HG03558 (cell line): ENCODE measurements at regions not wholly inside any gene's neighbourhood (a gene's known extent, or its start where the extent isn't known, plus 50 kb on each side); places are given as distances from the start of the nearest gene placed in this dataset.
"Not testable (repeated sequence)": the region's sequence is repeated elsewhere in the genome, so short reads cannot be mapped to it uniquely, and the experiment has no call there.

Source experiments
- ATAC-seq: cut with Tn5 transposase; IDR thresholded peaks from one replicate; pipeline ENCODE4 v1.9.1; 2021; ENCODE audit warnings: moderate number of reproducible peaks; ENCODE audit not compliant: unreplicated experiment; ENCODE audit errors: extremely low read depth

DNA sequence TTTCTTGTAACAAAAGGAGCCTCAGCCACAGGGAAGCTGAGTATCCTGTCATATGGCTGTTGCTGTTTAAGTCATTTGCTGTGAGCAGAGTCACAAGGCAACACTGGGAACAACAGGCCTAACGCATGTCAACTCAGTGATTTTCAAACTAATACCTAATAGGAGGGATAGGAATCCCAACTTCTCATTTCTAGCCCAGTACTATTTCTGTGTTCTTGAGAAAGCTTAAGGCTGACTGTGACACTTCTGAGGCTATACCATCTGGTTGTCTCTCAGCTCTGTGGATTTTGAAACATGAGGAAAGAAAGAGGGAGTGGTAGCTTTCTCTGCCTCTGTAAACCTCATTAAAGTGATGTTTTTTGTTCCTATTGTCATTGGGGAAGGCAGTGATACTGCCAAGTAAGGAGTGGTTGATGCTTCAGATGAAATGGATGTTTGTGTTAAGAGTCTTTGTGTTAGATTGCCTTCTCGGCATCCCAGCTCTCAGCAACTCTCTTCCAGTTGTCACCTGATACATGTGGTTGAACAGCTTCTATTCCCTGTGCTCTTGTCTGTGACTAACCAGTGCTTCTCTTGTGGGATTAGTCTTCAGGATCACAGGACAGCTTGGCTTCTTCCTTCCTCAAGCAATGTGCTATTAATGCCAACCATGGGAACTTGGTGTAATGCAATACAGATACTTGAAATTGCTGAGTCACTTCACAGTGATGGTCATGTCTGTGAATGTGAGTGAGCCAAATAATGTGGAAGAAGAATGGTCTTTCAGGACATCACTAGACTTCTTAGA, 166.8 kb upstream of the IVNS1ABP start:
- no peak for ATAC-seq

GRCh38 chr1:185483217-185483616, 166.2 kb upstream of the IVNS1ABP start:
- ATAC-seq, result no peak

DNA sequence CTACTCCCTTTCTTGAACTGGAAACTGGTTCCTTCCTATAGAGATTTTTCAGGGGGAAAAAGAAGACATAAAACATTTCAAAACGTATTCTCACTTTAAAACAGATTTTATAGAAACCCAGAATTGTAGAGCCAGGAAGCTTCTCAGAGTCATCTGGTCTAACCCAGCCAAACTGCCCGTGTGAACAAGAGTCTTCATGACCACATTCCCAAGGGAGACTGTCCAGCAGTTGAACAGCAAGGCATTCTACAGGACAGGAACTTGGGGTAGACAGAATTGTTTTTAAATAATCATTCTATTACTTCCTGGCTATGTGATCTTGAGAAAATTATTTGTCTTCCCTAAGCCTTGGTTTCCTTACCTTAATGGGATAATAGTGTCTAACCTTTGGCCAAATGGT, 163.5 kb upstream of the IVNS1ABP start:
- ATAC-seq, result no peak

DNA sequence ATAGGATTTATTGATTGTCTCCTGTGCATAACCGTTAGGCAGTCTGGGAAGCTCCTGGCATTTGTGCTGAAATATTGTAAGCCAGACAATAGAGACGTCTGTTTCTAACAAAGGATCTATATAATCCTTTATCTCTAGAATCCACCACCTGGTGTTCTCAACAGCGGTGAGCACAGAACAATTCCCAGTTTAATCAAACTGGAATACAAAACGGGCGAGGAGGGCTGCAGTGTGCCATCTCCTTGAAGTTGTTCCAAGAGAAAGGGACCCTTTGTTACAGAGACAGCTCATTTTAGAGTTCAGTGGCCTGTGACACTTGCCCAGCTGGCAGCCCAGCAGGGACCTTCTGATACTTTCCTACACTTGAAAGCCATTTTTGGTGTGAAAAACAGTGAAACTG, 162.8 kb upstream of the IVNS1ABP start:
- no peak for ATAC-seq

DNA sequence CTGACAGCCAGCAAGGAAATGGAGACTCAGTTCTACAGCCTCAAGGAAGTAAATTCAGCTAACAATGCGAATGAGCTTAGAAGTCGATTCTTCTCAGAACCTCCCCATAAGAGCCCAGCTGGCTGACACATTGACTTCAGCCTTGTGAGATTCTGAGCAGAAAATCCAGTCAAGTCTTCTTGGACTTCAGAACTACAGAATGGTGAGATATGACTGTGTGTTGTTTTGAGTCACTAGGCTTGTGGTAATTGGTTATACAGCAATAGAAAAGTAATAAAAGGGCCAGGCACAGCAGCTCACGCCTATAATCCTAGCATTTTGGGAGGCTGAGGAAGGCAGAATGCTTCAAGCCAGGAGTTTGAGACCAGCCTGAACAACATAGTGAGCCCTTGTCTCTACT, 161.8 kb upstream of the IVNS1ABP start:
- ATAC-seq, result no peak

DNA sequence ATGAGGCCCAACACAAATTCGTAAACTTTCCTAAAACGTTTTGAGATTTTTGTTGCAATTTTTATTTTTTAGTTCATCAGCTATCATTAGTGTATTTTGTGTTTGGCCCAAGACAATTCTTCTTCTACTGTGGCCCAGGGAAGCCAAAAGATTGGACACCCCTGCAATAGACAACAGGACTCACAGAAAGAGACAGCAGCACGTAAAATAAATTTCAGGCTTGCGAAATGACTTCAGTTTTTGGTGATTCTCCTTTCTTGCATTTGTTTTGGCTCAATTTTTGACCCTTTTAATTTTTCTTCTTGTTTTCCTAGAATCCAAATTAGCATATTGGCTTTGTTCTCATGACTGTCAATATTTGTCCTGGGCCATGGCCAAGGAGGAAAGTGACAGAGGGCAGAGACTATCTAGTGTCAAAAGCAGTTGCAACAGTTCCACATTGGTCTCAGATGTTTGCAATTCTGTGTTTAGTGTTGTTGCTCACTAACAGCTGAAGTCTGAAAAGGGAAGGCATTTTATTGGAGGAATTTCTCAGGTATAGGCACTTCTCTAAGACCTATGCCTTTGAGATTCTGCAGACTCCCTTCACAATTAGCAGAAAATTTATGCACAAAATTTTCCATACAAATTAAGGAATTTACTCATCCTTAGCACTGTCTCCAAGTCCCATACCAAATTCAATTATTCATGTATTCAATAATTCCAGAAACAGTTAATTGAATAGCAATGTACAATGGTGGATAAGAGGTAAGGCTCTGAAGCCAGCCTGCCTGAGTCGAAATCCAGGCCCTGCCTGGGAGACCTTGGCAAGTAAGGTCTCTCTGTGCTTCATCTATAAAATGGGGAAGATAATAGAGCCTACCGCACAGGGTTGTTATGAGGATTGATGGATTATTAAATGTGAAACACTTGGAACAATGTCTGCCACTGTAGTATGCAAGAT, 160.9 kb upstream of the IVNS1ABP start:
- ATAC-seq, result no peak

GRCh38 chr1:185474440-185475149, 157.6 kb upstream of the IVNS1ABP start:
- ATAC-seq, result no peak

GRCh38 chr1:185473186-185473585, 156.1 kb upstream of the IVNS1ABP start:
- no peak for ATAC-seq

GRCh38 chr1:185468626-185469025, 151.6 kb upstream of the IVNS1ABP start:
- ATAC-seq, result no peak

DNA sequence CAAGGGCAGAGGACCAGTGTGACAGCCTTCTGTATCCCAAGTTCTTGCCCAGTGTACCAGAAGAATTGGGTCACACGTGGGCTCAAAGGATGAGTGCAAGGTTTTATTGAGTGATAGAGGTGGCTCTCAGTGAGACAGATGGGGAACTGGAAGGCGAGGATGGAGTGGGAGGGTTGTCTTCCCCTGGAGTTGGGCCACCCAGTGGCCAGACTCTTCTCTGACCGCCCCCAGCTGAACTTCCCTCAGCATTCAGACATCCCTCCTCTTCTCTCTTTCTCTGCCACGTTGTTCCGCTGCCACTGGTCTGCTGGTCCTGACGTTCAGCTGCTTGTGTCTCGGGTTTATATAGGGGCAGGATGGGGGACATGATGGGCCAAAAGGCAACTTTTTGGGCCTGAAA, 150.1 kb upstream of the IVNS1ABP start:
- ATAC-seq, result no peak

DNA sequence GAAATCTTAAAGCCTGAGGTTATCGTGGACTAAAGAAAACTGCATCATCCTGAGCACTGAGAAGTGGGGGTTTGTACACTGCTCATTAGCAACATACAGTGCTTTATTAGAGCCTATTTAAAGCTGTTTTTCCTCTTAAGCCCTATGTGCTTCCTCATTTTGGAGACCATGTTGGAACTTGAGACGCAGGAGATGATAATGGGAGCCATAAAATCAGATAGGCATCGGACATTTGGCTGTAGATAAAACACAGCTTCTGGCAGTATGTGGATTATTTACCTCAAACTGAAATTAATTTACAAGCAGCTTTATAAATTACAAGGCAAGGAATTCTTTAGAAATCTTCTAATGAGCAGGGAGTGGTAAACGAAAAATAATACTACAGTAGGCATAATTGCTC, 147.7 kb upstream of the IVNS1ABP start:
- no peak for ATAC-seq

DNA sequence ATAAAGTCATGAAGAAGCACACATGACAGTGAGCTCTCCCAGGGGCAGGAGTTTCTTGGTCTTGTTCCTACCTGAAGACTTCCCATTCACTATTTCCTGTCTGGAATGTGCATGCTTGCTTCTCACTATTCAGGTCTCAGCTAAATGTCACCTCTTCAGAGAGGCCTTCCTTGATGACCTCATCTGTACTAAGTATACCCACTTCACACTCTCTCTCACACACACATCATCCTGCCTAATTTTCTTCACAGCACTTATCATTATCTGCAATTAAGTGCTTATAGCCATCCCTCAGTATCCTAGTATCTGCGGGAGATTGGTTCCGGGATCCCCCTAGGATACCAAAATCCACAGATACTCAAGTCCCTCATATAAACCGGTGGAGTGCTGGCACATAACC, 146.4 kb upstream of the IVNS1ABP start:
- no peak for ATAC-seq

DNA sequence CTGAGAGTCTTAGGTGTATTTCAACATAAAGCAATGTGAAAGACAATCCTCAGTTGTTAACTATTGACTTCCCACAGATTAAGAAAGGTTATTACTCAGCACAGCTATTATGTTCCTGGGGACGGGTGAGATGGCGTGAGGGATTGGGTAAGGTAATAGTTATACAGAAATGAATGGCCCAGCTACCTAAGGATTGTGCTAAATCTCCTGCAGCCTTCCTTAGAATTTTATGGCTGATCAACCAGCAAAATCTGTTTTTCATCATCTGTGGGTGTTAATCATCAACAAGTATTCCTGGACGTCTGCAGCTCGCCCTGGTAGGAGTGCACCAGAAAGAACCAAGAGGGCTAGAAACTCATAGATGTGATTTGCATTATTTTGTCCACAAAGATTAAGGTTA, 146.0 kb upstream of the IVNS1ABP start:
- ATAC-seq, result no peak

- not testable (repeated sequence) for ATAC-seq
These were observed 143.7 kb upstream of the IVNS1ABP start for GRCh38 chr1:185460723-185461122.

GRCh38 chr1:185459141-185459540, 142.1 kb upstream of the IVNS1ABP start:
- ATAC-seq, result no peak

DNA sequence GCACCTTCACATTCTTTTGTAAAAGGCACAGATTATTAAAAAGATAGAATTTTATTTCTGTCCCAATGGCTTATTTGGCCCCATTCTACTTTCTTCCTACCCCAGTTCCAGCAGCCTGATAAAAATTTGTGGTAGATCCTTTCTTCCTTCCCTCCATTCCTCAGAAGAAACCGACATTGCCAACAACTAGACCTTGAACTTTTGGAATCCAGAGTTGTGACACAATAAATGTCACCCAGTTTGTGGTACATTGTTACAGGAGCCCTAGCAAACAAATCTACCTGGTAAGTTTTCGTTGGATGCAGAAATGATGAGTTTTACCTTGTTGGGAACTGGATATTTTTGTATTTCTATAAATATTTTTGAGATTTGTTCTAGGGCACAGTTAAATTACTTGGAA, 141.6 kb upstream of the IVNS1ABP start:
- ATAC-seq, result no peak

DNA sequence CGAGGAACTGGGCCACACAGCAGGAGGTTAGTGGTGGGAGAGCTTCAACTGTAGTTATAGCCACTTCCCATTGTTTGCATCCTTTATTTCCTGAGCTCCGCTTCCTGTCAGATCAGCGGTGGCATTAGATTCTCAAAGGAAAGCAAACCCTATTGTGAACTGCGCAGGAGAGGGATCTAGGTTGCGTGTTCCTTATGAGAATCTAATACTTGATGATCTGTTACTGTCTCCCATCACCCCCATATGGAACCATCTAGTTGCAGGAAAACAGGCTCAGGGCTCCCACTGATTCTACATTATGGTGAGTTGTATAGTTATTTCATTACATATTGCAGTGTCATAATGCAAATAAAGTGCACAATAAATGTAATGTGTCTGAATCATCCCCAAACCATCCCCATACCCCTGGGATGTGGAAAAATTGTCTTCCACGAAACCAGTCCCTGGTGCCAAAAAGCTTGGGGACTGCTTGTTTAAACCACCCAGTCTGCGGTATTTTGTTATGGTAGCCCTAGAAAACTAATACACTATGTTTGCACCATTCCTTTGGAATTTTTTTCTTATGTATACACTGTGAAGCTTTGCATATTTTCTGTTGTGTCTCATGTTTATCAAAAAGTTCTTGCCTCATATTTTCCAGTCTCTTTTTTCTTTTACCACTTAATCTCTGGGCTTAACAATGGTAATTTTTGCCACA, 136.6 kb upstream of the IVNS1ABP start:
- ATAC-seq, result no peak

DNA sequence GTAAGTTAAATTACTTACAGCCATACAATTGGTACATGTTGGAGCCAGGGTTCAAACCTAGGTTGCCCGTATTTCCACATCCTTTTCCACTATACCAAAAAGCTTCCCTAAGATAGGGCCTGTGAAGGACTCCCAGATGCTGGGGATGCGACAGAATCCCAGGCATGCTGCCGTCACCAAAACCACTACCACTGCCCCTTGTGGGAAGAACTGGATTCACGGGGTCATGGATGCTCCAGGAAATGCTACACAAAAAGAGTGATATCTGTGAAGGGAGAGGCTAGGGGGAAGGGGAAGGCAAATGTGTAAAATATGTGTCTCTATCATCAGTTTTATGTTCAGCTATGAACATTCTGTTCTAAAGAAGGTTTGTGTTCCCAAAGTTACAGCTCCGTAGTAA, 133.9 kb upstream of the IVNS1ABP start:
- ATAC-seq, result no peak

GRCh38 chr1:185450060-185450788, 133.2 kb upstream of the IVNS1ABP start:
- no peak for ATAC-seq
